SJCRH30 (cell line): ENCODE measurements at regions not wholly inside any gene's neighbourhood (a gene's known extent, or its start where the extent isn't known, plus 50 kb on each side); places are given as distances from the start of the nearest gene placed in this dataset.
A peak's percentile ranks its signal among the peaks of the same experiment; 100 is the strongest.

Experiments
- DNase-seq, 2 experiments: peaks; one replicate each; pipeline ENCODE4 v3.0.0-alpha.2; 2015 to 2020
- H3K27ac ChIP-seq: fragments of 250-450 bp; sonication (Bioruptor Pico); 2 replicates; pipeline ENCODE4 v1.5.1; 2020; ENCODE audit warnings: mild to moderate bottlenecking, moderate library complexity
- H3K27me3 ChIP-seq: fragments of 250-450 bp; sonication (Bioruptor Pico); 2 replicates; pipeline ENCODE4 v1.5.1; 2020; ENCODE audit warnings: mild to moderate bottlenecking, moderate library complexity
- H3K36me3 ChIP-seq: fragments of 250-450 bp; sonication (Bioruptor Pico); 2 replicates; pipeline ENCODE4 v1.5.1; 2020; ENCODE audit warnings: mild to moderate bottlenecking, moderate library complexity
- H3K4me1 ChIP-seq: fragments of 250-450 bp; sonication (Bioruptor Pico); 2 replicates; pipeline ENCODE4 v1.5.1; 2020; ENCODE audit warnings: mild to moderate bottlenecking, moderate library complexity
- H3K4me3 ChIP-seq: fragments of 250-450 bp; sonication (Bioruptor Pico); 2 replicates; pipeline ENCODE4 v1.5.1; 2020; ENCODE audit warnings: mild to moderate bottlenecking, moderate library complexity
- H3K9me3 ChIP-seq: fragments of 250-450 bp; sonication (Bioruptor Pico); replicated peaks from 2 replicates; pipeline ENCODE4 v1.5.1; 2020; ENCODE audit warnings: mild to moderate bottlenecking, moderate library complexity

- no peak overlapping the region for H3K27ac ChIP-seq
- no peaks in the 10 kb centered on the region for H3K36me3 ChIP-seq
- no peaks in the 10 kb centered on the region for H3K27me3 ChIP-seq
- DNase-seq, result no peak
- H3K4me1 ChIP-seq, result no peaks in the 10 kb centered on the region
- no peak overlapping the region for H3K4me3 ChIP-seq
- no peaks in the 10 kb centered on the region for H3K9me3 ChIP-seq
These were observed 155.2 kb upstream of the KCNIP4 start for GRCh38 chr4:22103768-22104167.

DNA sequence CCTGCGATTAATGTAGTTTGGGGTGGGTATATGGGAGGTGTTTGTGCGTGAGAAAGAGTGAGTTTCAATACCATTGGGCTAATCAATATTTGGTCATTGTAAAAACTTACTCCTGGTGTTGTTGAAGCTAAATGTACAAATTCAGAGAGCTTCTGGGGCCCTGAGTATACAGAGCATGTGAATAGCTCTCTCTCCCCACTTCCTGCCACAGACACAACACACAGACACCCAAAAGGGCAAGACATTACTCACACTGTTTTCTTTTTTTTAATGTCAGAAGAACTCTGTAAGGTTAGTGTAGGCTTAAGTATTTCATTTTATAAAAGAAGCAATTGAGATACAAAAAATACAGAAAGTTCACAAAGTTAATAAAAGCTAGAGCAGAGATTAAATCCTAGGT, 151.3 kb upstream of the KCNIP4 start:
- Histone ChIP-seq H3K4me1 (no peaks in the 10 kb centered on the region), H3K9me3 (no peaks in the 10 kb centered on the region), H3K4me3 (no peak overlapping the region), H3K36me3 (no peaks in the 10 kb centered on the region), H3K27ac (no peak overlapping the region), H3K27me3 (no peaks in the 10 kb centered on the region)
- DNase-seq, result no peak

DNA sequence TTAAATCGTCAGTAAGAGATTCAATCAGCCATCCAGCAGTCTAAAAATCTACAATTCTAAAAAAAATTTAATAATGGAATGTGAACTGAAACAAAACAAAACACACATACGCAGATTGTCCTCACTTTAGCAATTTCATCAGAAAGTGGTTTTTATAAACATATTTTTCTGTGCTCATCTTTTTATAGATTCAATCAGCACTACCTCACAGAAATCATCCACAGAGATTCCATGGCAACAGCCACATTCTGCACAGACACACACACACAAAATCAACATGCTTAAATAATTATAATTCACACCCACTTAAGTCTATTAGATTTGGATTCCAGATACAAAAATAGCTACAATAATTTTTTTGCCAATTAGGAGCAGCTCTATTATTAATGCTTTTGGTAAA, 149.0 kb upstream of the KCNIP4 start:
- H3K4me1 ChIP-seq, result no peaks in the 10 kb centered on the region
- H3K27ac ChIP-seq, result no peak overlapping the region
- H3K4me3 ChIP-seq, result no peak overlapping the region
- H3K36me3 ChIP-seq, result no peaks in the 10 kb centered on the region
- H3K9me3 ChIP-seq, result no peaks in the 10 kb centered on the region
- DNase-seq, result no peak
- H3K27me3 ChIP-seq, result no peaks in the 10 kb centered on the region

DNA sequence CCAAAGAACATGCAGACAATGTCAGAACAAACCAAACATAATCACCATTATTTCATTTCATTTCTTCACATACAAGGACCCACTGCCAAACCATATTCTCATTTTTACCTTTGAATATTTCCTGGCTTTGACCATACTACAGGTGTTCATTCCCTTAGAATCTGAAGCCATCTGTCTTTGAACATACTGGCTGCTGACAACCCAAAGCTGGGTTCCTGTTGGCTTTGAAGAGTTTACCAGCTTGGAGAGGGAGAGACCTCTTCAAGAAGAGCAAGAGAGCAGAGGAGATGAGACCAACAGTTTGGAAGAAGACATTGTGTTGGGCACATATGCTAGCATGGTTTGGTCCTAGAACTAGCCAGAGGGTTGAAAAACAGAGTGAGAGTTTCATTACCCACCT, 145.6 kb upstream of the KCNIP4 start:
- no peaks in the 10 kb centered on the region for H3K4me1 ChIP-seq
- H3K27ac ChIP-seq, result no peak overlapping the region
- H3K9me3 ChIP-seq, result no peaks in the 10 kb centered on the region
- H3K36me3 ChIP-seq, result no peaks in the 10 kb centered on the region
- no peak overlapping the region for H3K4me3 ChIP-seq
- no peak for DNase-seq
- H3K27me3 ChIP-seq, result no peaks in the 10 kb centered on the region

- Histone ChIP-seq H3K27ac (no peak overlapping the region), H3K9me3 (no peaks in the 10 kb centered on the region), H3K4me3 (no peak overlapping the region), H3K36me3 (no peaks in the 10 kb centered on the region), H3K4me1 (no peaks in the 10 kb centered on the region), H3K27me3 (no peaks in the 10 kb centered on the region)
- no peak for DNase-seq
These were observed 144.6 kb upstream of the KCNIP4 start for GRCh38 chr4:22093126-22093525.

DNA sequence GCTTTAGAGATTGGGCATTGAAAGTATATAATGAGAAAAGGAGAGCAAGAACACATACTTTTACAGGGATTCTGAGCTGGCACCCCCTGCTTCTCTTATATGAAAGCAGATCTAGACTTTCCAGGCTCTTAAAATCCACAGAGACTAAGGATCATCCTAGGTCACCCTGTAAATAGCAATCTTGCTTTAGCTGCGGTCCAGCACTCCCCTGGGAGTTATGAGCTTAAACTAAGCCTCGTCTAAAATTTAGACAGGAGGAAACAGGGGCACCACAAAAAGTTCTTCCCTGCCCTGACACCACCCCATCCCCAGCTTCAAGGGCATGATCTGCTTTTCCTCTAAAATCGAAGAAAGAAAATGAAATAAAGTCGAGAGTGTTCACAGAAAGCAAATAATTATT, 143.3 kb upstream of the KCNIP4 start:
- H3K4me3 ChIP-seq, result no peak overlapping the region
- H3K9me3 ChIP-seq, result no peaks in the 10 kb centered on the region
- peak in 1 of 2 experiments; percentile 17 for DNase-seq
- H3K27me3 ChIP-seq, result no peaks in the 10 kb centered on the region
- no peaks in the 10 kb centered on the region for H3K4me1 ChIP-seq
- no peaks in the 10 kb centered on the region for H3K36me3 ChIP-seq
- no peak overlapping the region for H3K27ac ChIP-seq

DNA sequence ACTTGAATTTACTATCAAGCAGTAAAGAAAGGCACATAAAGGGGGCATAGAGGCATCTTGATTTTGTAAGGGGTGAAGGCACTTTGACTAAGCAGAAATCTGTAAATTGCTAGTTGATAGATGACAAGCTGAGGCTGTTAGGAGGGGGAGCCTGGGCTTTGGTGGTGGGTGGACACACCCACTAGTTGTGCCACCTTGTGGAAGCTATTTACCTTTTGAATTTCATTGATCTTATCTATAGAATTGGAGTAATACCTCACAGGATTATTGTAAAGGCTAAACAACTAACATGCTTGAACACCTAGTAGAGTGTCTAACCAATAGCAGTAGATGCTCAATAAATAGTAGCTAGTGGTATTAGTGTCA, 142.8 kb upstream of the KCNIP4 start:
- Histone ChIP-seq H3K27me3 (no peaks in the 10 kb centered on the region), H3K4me3 (no peak overlapping the region), H3K27ac (no peak overlapping the region), H3K9me3 (no peaks in the 10 kb centered on the region), H3K4me1 (no peaks in the 10 kb centered on the region), H3K36me3 (no peaks in the 10 kb centered on the region)
- DNase-seq, result no peak

- DNase-seq, result no peak
- no peaks in the 10 kb centered on the region for H3K27me3 ChIP-seq
- no peak overlapping the region for H3K27ac ChIP-seq
- no peak overlapping the region for H3K4me3 ChIP-seq
- H3K9me3 ChIP-seq, result no peaks in the 10 kb centered on the region
- no peaks in the 10 kb centered on the region for H3K4me1 ChIP-seq
- no peaks in the 10 kb centered on the region for H3K36me3 ChIP-seq
These were observed 142.2 kb upstream of the KCNIP4 start for GRCh38 chr4:22090661-22091351.

DNA sequence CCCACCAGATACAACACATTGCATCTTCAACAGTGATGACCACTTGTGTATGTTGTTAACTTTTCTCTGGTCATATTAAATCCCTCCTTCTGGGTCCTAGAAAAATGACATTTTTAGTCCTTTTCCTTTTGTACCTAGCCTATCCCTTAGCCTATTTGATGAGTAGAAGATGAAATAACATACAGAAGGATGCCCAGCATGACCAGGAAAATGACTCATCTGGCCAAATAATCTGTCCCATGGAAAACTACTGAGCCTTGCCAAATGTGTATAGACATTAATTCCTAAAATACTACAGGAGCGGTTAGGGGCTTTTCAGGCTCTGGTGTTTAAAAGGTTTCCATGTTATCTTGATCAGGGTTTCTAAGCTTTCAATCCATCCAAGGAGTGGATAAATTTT, 129.0 kb upstream of the KCNIP4 start:
- Histone ChIP-seq H3K4me1 (no peaks in the 10 kb centered on the region), H3K27ac (no peak overlapping the region)
- DNase-seq, result no peak

GRCh38 chr4:22072726-22073125, 124.2 kb upstream of the KCNIP4 start:
- no peak for DNase-seq
- Histone ChIP-seq H3K27me3 (no peaks in the 10 kb centered on the region), H3K36me3 (no peaks in the 10 kb centered on the region), H3K27ac (no peak overlapping the region), H3K9me3 (no peaks in the 10 kb centered on the region), H3K4me3 (no peak overlapping the region), H3K4me1 (no peaks in the 10 kb centered on the region)

More for the DNA sequence above, 129.0 kb upstream of the KCNIP4 start:
- Histone ChIP-seq H3K9me3 (no peaks in the 10 kb centered on the region), H3K27me3 (no peaks in the 10 kb centered on the region), H3K36me3 (no peaks in the 10 kb centered on the region), H3K4me3 (no peak overlapping the region)

DNA sequence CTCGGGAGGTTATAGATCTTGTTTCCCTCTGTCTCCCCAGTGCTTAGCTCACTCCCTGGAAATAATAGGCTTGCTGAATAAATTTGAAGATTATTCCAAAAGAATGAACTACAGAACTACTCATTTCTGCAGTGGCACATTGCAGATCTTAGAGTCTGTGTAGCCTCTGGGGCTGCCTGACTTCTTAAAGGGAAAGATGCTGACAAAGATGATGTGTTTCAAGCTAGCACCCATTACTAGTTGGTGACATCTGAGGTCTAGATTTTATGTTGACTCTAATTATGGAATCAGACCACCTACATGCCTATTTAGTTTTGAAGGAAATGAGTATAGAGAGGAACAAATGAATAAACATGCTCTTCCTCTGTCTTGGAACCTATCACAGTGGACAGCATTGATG, 123.7 kb upstream of the KCNIP4 start:
- no peaks in the 10 kb centered on the region for H3K27me3 ChIP-seq
- H3K9me3 ChIP-seq, result no peaks in the 10 kb centered on the region
- H3K4me3 ChIP-seq, result no peak overlapping the region
- no peaks in the 10 kb centered on the region for H3K36me3 ChIP-seq
- DNase-seq, result no peak
- H3K27ac ChIP-seq, result no peak overlapping the region
- H3K4me1 ChIP-seq, result no peaks in the 10 kb centered on the region

GRCh38 chr4:22071749-22072148, 123.2 kb upstream of the KCNIP4 start:
- Histone ChIP-seq H3K27ac (no peak overlapping the region), H3K36me3 (no peaks in the 10 kb centered on the region), H3K4me3 (no peak overlapping the region), H3K4me1 (no peaks in the 10 kb centered on the region), H3K9me3 (no peaks in the 10 kb centered on the region), H3K27me3 (no peaks in the 10 kb centered on the region)
- no peak for DNase-seq

DNA sequence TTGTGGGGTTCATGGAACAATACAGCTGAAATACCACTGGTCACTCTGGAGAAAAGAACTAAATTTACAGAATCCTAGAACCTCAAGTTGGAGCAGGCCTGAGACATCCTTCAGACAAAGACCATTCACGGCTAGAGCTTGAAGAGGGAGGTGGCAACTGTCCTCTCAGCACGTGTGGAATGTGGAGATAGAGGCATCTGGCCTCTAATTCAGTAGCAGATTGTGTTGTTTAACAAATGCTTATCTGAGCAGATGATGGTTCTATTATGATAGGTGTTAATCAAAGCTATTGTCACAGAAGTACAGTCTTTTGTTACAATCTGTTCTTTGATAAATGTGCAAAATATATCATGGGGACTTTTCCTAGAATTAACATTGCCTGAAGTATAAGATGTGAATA, 121.7 kb upstream of the KCNIP4 start:
- Histone ChIP-seq H3K4me3 (no peak overlapping the region), H3K4me1 (no peaks in the 10 kb centered on the region), H3K36me3 (no peaks in the 10 kb centered on the region), H3K9me3 (no peaks in the 10 kb centered on the region), H3K27me3 (no peaks in the 10 kb centered on the region), H3K27ac (no peak overlapping the region)
- no peak for DNase-seq

DNA sequence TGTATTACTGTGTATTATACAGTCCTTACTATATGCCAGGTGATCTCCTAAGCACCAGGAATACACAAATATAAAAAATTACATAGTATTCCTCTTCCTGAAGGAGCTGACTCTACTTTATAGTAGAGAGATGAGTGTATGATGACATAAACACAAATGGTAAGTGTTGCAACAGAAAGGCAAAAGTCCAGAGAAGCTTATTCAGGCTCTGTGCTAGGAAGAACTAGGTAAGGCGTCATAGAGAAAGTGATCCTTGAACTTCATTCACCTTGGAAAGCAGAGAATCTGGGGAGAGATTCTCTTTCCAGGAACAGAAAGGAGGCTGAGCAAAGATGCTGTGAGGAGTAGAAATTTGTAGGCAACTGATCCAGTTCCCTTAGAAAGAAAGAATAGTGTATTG, 115.0 kb upstream of the KCNIP4 start:
- no peak for DNase-seq

GRCh38 chr4:22062676-22063075, 114.1 kb upstream of the KCNIP4 start:
- DNase-seq, result no peak
- no peaks in the 10 kb centered on the region for H3K36me3 ChIP-seq

More for the DNA sequence above, 115.0 kb upstream of the KCNIP4 start:
- no peak overlapping the region for H3K27ac ChIP-seq
- no peak overlapping the region for H3K4me3 ChIP-seq
- H3K4me1 ChIP-seq, result no peaks in the 10 kb centered on the region
- H3K9me3 ChIP-seq, result no peaks in the 10 kb centered on the region
- H3K27me3 ChIP-seq, result no peaks in the 10 kb centered on the region
- H3K36me3 ChIP-seq, result no peaks in the 10 kb centered on the region

GRCh38 chr4:22055954-22056353, 107.4 kb upstream of the KCNIP4 start:
- no peak overlapping the region for H3K4me3 ChIP-seq
- no peak for DNase-seq
- H3K4me1 ChIP-seq, result no peaks in the 10 kb centered on the region
- H3K9me3 ChIP-seq, result no peaks in the 10 kb centered on the region
- H3K27me3 ChIP-seq, result no peaks in the 10 kb centered on the region
- H3K36me3 ChIP-seq, result no peaks in the 10 kb centered on the region
- H3K27ac ChIP-seq, result no peak overlapping the region

More at GRCh38 chr4:22062676-22063075, 114.1 kb upstream of the KCNIP4 start:
- H3K27ac ChIP-seq, result no peak overlapping the region
- H3K9me3 ChIP-seq, result no peaks in the 10 kb centered on the region
- H3K4me1 ChIP-seq, result no peaks in the 10 kb centered on the region
- no peaks in the 10 kb centered on the region for H3K27me3 ChIP-seq
- no peak overlapping the region for H3K4me3 ChIP-seq
